ENCODE measurements at regions not wholly inside any gene's neighbourhood (a gene's known extent, or its start where the extent isn't known, plus 50 kb on each side); places are given as distances from the start of the nearest gene placed in this dataset.

- TF ChIP-seq HNF4A (conservative IDR thresholded peaks at IDR 0.05) = no peak
- H3K9me3 ChIP-seq (ENCODE audit: control insufficient read depth in 4 of 4, low read length in 3 of 4) = no peaks in the 10 kb centered on the region
- H3K4me3 ChIP-seq (ENCODE audit: low read depth in 1 of 3, low read length in 3 of 3) = no peak overlapping the region
- H3K9ac ChIP-seq (ENCODE audit: low read depth in 1 of 2, low read length in 2 of 2) = no peak overlapping the region
- no peaks in the 10 kb centered on the region for H3K36me3 ChIP-seq (ENCODE audit: control insufficient read depth in 4 of 4, insufficient read depth in 3 of 4, low read depth in 1 of 4, low read length in 3 of 4)
- H3K27ac ChIP-seq (ENCODE audit: low read depth in 1 of 2, low read length in 2 of 2) = no peak overlapping the region
- 75% methylated on average over 5 of the region's 5 CpGs for WGBS
- no peaks in the 10 kb centered on the region for H3K4me1 ChIP-seq (ENCODE audit: control insufficient read depth in 4 of 4, insufficient read depth in 4 of 4, low read length in 3 of 4)
- peaks cover 0 to 3% (median 0%) of the 10 kb centered on the region in 4 donors for H3K27me3 ChIP-seq (ENCODE audit: control insufficient read depth in 4 of 4, insufficient read depth in 4 of 4, low read length in 3 of 4)
- no peak for DNase-seq (ENCODE audit: low spot score)
Measured at GRCh38 chr4:164575861-164576260, 178.1 kb upstream of the SMIM31 start.

GRCh38 chr4:164579270-164579942, 174.5 kb upstream of the SMIM31 start:
- 64% methylated on average over 8 of the region's 8 CpGs for WGBS
- H3K9ac ChIP-seq (ENCODE audit: low read depth in 1 of 2, low read length in 2 of 2) = no peak overlapping the region
- no peaks in the 10 kb centered on the region for H3K4me1 ChIP-seq (ENCODE audit: control insufficient read depth in 4 of 4, insufficient read depth in 4 of 4, low read length in 3 of 4)
- no peak overlapping the region for H3K27ac ChIP-seq (ENCODE audit: low read depth in 1 of 2, low read length in 2 of 2)
- DNase-seq (ENCODE audit: low spot score) = no peak
- no peaks in the 10 kb centered on the region for H3K9me3 ChIP-seq (ENCODE audit: control insufficient read depth in 4 of 4, low read length in 3 of 4)
- no peak overlapping the region for H3K4me3 ChIP-seq (ENCODE audit: low read depth in 1 of 3, low read length in 3 of 3)
- H3K36me3 ChIP-seq (ENCODE audit: control insufficient read depth in 4 of 4, insufficient read depth in 3 of 4, low read depth in 1 of 4, low read length in 3 of 4) = no peaks in the 10 kb centered on the region
- TF ChIP-seq EGR1 (IDR thresholded peaks at IDR 0.05; ENCODE audit: low read depth in 2 of 2) (no peak), NR2F2 (IDR thresholded peaks at IDR 0.05) (no peak), JUND (IDR thresholded peaks at IDR 0.05) (no peak), ZBTB33 (IDR thresholded peaks at IDR 0.05) (no peak), FOXA2 (IDR thresholded peaks at IDR 0.05) (no peak), MAX (IDR thresholded peaks at IDR 0.05) (no peak), HNF4G (IDR thresholded peaks at IDR 0.05) (no peak), ATF3 (IDR thresholded peaks at IDR 0.05) (no peak)
- H3K27me3 ChIP-seq (ENCODE audit: control insufficient read depth in 4 of 4, insufficient read depth in 4 of 4, low read length in 3 of 4) = peaks cover 0 to 3% (median 0%) of the 10 kb centered on the region in 4 donors

- no peak overlapping the region for H3K4me3 ChIP-seq (ENCODE audit: low read depth in 1 of 3, low read length in 3 of 3)
- H3K27ac ChIP-seq (ENCODE audit: low read depth in 1 of 2, low read length in 2 of 2) = no peak overlapping the region
- DNase-seq (ENCODE audit: low spot score) = no peak
- WGBS = 64% methylated on average over 6 of the region's 6 CpGs
- H3K9ac ChIP-seq (ENCODE audit: low read depth in 1 of 2, low read length in 2 of 2) = no peak overlapping the region
- H3K4me1 ChIP-seq (ENCODE audit: control insufficient read depth in 4 of 4, insufficient read depth in 4 of 4, low read length in 3 of 4) = no peaks in the 10 kb centered on the region
- no peak for TF ChIP-seq JUND (IDR thresholded peaks at IDR 0.05)
- TF ChIP-seq TAF1 (conservative IDR thresholded peaks at IDR 0.05) = no peak
- peaks cover 0 to 3% (median 0%) of the 10 kb centered on the region in 4 donors for H3K27me3 ChIP-seq (ENCODE audit: control insufficient read depth in 4 of 4, insufficient read depth in 4 of 4, low read length in 3 of 4)
- H3K9me3 ChIP-seq (ENCODE audit: control insufficient read depth in 4 of 4, low read length in 3 of 4) = no peaks in the 10 kb centered on the region
- no peaks in the 10 kb centered on the region for H3K36me3 ChIP-seq (ENCODE audit: control insufficient read depth in 4 of 4, insufficient read depth in 3 of 4, low read depth in 1 of 4, low read length in 3 of 4)
Measured at GRCh38 chr4:164591666-164592065, 162.3 kb upstream of the SMIM31 start.

- 79% methylated on average over 4 of the region's 4 CpGs for WGBS
- peaks cover 0 to 3% (median under 1%) of the 10 kb centered on the region in 4 donors for H3K27me3 ChIP-seq (ENCODE audit: control insufficient read depth in 4 of 4, insufficient read depth in 4 of 4, low read length in 3 of 4)
- no peak overlapping the region for H3K4me3 ChIP-seq (ENCODE audit: low read depth in 1 of 3, low read length in 3 of 3)
- H3K9me3 ChIP-seq (ENCODE audit: control insufficient read depth in 4 of 4, low read length in 3 of 4) = peaks cover 0 to 2% (median 0%) of the 10 kb centered on the region in 4 donors
- no peaks in the 10 kb centered on the region for H3K36me3 ChIP-seq (ENCODE audit: control insufficient read depth in 4 of 4, insufficient read depth in 3 of 4, low read depth in 1 of 4, low read length in 3 of 4)
- no peak overlapping the region for H3K27ac ChIP-seq (ENCODE audit: low read depth in 1 of 2, low read length in 2 of 2)
- TF ChIP-seq MAX (IDR thresholded peaks at IDR 0.05) (no peak), RAD21 (IDR thresholded peaks at IDR 0.05) (no peak), HNF4G (IDR thresholded peaks at IDR 0.05) (no peak), CTCF (IDR thresholded peaks at IDR 0.05; ENCODE audit: low read depth, low read length, missing input control) (no peak), SP1 (IDR thresholded peaks at IDR 0.05) (no peak)
- no peak overlapping the region for H3K9ac ChIP-seq (ENCODE audit: low read depth in 1 of 2, low read length in 2 of 2)
- H3K4me1 ChIP-seq (ENCODE audit: control insufficient read depth in 4 of 4, insufficient read depth in 4 of 4, low read length in 3 of 4) = no peaks in the 10 kb centered on the region
- DNase-seq (ENCODE audit: low spot score) = no peak
Measured at GRCh38 chr4:164595751-164596150, 158.2 kb upstream of the SMIM31 start.

Data from liver (tissue), 8 donors.